GM12878 (cell line): ENCODE measurements at regions not wholly inside any gene's neighbourhood (a gene's known extent, or its start where the extent isn't known, plus 50 kb on each side); places are given as distances from the start of the nearest gene placed in this dataset.

Experiments used
- ATAC-seq: fragments of 200-7000 bp; cut with Tn5 transposase; 3 replicates; pipeline ENCODE4 v1.9.1; 2020; ENCODE audit warnings: mild to moderate bottlenecking, moderate library complexity
- BruUV-seq: library from RNA; stranded (reverse); fragments of 400-500 nt; replicated peaks from 2 replicates; lab custom pipeline; 2021; lab: Mats Ljungman, UMichigan
- CTCF ChIA-PET: fragments of 300-600 bp; sonication (Branson Sonifier 250); formaldehyde crosslinking; extraction: SDS; loops from one replicate; lab custom pipeline; 2021; ENCODE audit warnings: inconsistent platforms; lab: Yijun Ruan, JAX
- POLR2A ChIA-PET: fragments of 350-600 bp; formaldehyde crosslinking; extraction: SDS; loops from one replicate; lab custom pipeline; 2021; ENCODE audit warnings: inconsistent platforms; lab: Charles Lee
- RAD21 ChIA-PET: fragments of 300-600 bp; sonication (Branson Sonifier 250); formaldehyde crosslinking; loops from one replicate; lab custom pipeline; 2023; ENCODE audit warnings: antibody characterized with exemption; ENCODE audit not compliant: unreplicated experiment; lab: Charles Lee
- SMC1A ChIA-PET: fragments of 300-600 bp; sonication (Branson Sonifier 250); formaldehyde crosslinking; loops from one replicate; lab custom pipeline; 2023; ENCODE audit not compliant: unreplicated experiment, uncharacterized antibody; lab: Charles Lee
- DNase-seq: peaks from one replicate; pipeline ENCODE4 v3.0.0-alpha.2; 2011; ENCODE audit warnings: low read depth, low spot score
- FAIRE-seq: peaks from 3 replicates; lab custom pipeline; 2011; peaks lifted over from hg19 to GRCh38; lab: Jason Lieb, UNC
- H2AFZ ChIP-seq: 2 replicates; pipeline ENCODE4 v1.6.0; 2011; ENCODE audit warnings: low read depth, low read length, control low read depth; ENCODE audit not compliant: control insufficient read depth
- H3K27ac ChIP-seq: 2 replicates; pipeline ENCODE4 v1.5.1; 2011; ENCODE audit warnings: control low read depth; ENCODE audit not compliant: control insufficient read depth, insufficient read depth
- H3K27me3 ChIP-seq, 2 experiments: replicated peaks in 1 of 2; 2 replicates each; pipeline versions ENCODE4 v1.6.0 to v1.6.1; 2011; ENCODE audit warnings: low read length in 1 of 2; ENCODE audit not compliant: control insufficient read depth in 2 of 2, insufficient read depth in 2 of 2
- H3K36me3 ChIP-seq, 2 experiments: 2 replicates each; pipeline ENCODE4 v1.5.1; 2011; ENCODE audit warnings: low read length in 1 of 2; ENCODE audit not compliant: control insufficient read depth in 2 of 2, insufficient read depth in 2 of 2
- H3K4me1 ChIP-seq: 2 replicates; pipeline ENCODE4 v1.6.1; 2011; ENCODE audit warnings: mild to moderate bottlenecking, low read length, moderate library complexity, mixed read lengths; ENCODE audit not compliant: control insufficient read depth, insufficient read depth
- H3K4me2 ChIP-seq: 2 replicates; pipeline ENCODE4 v1.6.0; 2011; ENCODE audit warnings: control low read depth; ENCODE audit not compliant: control insufficient read depth, insufficient read depth
- H3K4me3 ChIP-seq: fragments of 200-600 bp; sonication (generic); 2 replicates; pipeline ENCODE4 v1.5.1; 2016
- H3K79me2 ChIP-seq: 2 replicates; pipeline ENCODE4 v1.6.0; 2011; ENCODE audit warnings: low read length; ENCODE audit not compliant: control insufficient read depth, insufficient read depth
- H3K9ac ChIP-seq: 2 replicates; pipeline ENCODE4 v1.8.0; 2011; ENCODE audit warnings: low read length, control low read depth, mixed read lengths; ENCODE audit not compliant: control insufficient read depth, insufficient read depth
- H3K9me3 ChIP-seq: replicated peaks from 3 replicates; pipeline ENCODE4 v1.5.1; 2011; ENCODE audit warnings: mild to moderate bottlenecking, low read length; ENCODE audit not compliant: control insufficient read depth, insufficient read depth
- H4K20me1 ChIP-seq: 2 replicates; pipeline ENCODE4 v1.6.0; 2011; ENCODE audit not compliant: control insufficient read depth, insufficient read depth
- ATF2 ChIP-seq: IDR thresholded peaks from 2 replicates; pipeline ENCODE4 v1.6.1; 2012; ENCODE audit warnings: low read length, inconsistent platforms
- DPF2 ChIP-seq: fragments of 450-650 bp; IDR thresholded peaks from 2 replicates; pipeline ENCODE4 v1.6.1; 2017; ENCODE audit warnings: mild to moderate bottlenecking
- EGR1 ChIP-seq, 2 experiments: IDR thresholded peaks; 1 replicate in 1 of 2; 2 replicates in 1 of 2; pipeline ENCODE4 v1.6.1; 2011 to 2012; ENCODE audit warnings: low read depth in 2 of 2, low read length in 2 of 2, borderline replicate concordance in 1 of 2, mild to moderate bottlenecking in 1 of 2, moderate library complexity in 1 of 2
- ESRRA ChIP-seq: IDR thresholded peaks from 2 replicates; pipeline ENCODE4 v1.6.1; 2012; ENCODE audit warnings: mild to moderate bottlenecking, low read length, improper control_type of control experiment
- FOXM1 ChIP-seq: IDR thresholded peaks from 2 replicates; pipeline ENCODE4 v1.6.1; 2012; ENCODE audit warnings: low read depth, mild to moderate bottlenecking, inconsistent platforms, low read length, moderate library complexity
- IKZF1 ChIP-seq: fragments of 450-650 bp; conservative IDR thresholded peaks from 2 replicates; pipeline ENCODE4 v1.6.1; 2017; ENCODE audit warnings: antibody characterized with exemption, mild to moderate bottlenecking
- IRF5 ChIP-seq: fragments of 450-650 bp; IDR thresholded peaks from 2 replicates; pipeline ENCODE4 v1.6.1; 2017; ENCODE audit warnings: borderline replicate concordance
- RB1 ChIP-seq: fragments of 450-650 bp; formaldehyde crosslinking; IDR thresholded peaks from 2 replicates; pipeline ENCODE4 v1.6.1; 2017; ENCODE audit warnings: mild to moderate bottlenecking, borderline replicate concordance
- RELA ChIP-seq: fragments of 450-650 bp; IDR thresholded peaks from 2 replicates; pipeline ENCODE4 v1.8.0; 2014; ENCODE audit warnings: borderline replicate concordance; ENCODE audit not compliant: partially characterized antibody
- YBX1 ChIP-seq: fragments of 450-650 bp; IDR thresholded peaks from 2 replicates; pipeline ENCODE4 v1.6.1; 2016; ENCODE audit warnings: antibody characterized with exemption
- WGBS: methylation state at CpG from one replicate; pipeline ENCODE4 v1.1.6; 2016; ENCODE audit warnings: low lambda C conversion rate; ENCODE audit not compliant: insufficient replicate concordance, insufficient coverage; ENCODE audit errors: missing lambda C conversion rate; 5-methylcytosine and 5-hydroxymethylcytosine counted together
- in situ Hi-C: fragments of 300-500 bp; cut with MboI; formaldehyde crosslinking; loops from 9 replicates; pipeline ENCODE4 v1.14.3; 2018; ENCODE audit warnings: mixed read lengths
- intact Hi-C: fragments of 100-400 bp; cut with micrococcal nuclease; formaldehyde crosslinking; loops from one replicate; pipeline ENCODE4 v1.14.2; 2022; ENCODE audit not compliant: unreplicated experiment
- TF ChIP-seq, protein P1 (sequence below): fragments of 450-650 bp; IDR thresholded peaks from 2 replicates; pipeline ENCODE4 v1.6.1; 2016; ENCODE audit warnings: mild to moderate bottlenecking

- DNase-seq (no peak), ATAC-seq (no peak), FAIRE-seq (no peak)
- WGBS = 24% methylated on average over 5 of the region's 5 CpGs
- Histone ChIP-seq H3K36me3 (no peaks in the 10 kb centered on the region), H3K9me3 (no peaks in the 10 kb centered on the region), H3K9ac (no peak overlapping the region), H4K20me1 (no peaks in the 10 kb centered on the region; the same call in 1 of the 2 replicates), H3K79me2 (no peaks in the 10 kb centered on the region), H3K27me3 (no peaks in the 10 kb centered on the region; a peak in 2 of 4 replicates), H2AFZ (no peak overlapping the region), H3K4me1 (no peaks in the 10 kb centered on the region), H3K4me3 (no peak overlapping the region), H3K27ac (no peak overlapping the region), H3K4me2 (no peak overlapping the region)
- ChIA-PET POLR2A (interaction anchor here (0.6 to 0.8 kb wide), 3 partner anchors 41 to 271 kb away, joined by 3 to 5 read pairs (median 5); no protein-coding TSS in a partner anchor), CTCF (no interaction called here), RAD21 (no interaction called here), SMC1A (no interaction called here)
- in situ Hi-C loops = no loop called here
- no peak for TF ChIP-seq RB1
- no peak for TF ChIP-seq RELA
- TF ChIP-seq FOXM1 = no peak
- TF ChIP-seq DPF2 = no peak
- TF ChIP-seq ATF2 = no peak
- no peak for TF ChIP-seq IKZF1
- TF ChIP-seq EGR1 (IDR thresholded peaks at IDR 0.05; ENCODE audit: borderline replicate concordance in 1 of 2, low read depth in 2 of 2, low read length in 2 of 2) = no peak
- no peak for TF ChIP-seq IRF5
- no peak for TF ChIP-seq ESRRA
- TF ChIP-seq, protein P1, sequence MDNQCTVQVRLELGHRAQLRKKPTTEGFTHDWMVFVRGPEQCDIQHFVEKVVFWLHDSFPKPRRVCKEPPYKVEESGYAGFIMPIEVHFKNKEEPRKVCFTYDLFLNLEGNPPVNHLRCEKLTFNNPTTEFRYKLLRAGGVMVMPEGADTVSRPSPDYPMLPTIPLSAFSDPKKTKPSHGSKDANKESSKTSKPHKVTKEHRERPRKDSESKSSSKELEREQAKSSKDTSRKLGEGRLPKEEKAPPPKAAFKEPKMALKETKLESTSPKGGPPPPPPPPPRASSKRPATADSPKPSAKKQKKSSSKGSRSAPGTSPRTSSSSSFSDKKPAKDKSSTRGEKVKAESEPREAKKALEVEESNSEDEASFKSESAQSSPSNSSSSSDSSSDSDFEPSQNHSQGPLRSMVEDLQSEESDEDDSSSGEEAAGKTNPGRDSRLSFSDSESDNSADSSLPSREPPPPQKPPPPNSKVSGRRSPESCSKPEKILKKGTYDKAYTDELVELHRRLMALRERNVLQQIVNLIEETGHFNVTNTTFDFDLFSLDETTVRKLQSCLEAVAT = no peak
- no peak for TF ChIP-seq YBX1
- intact Hi-C loops = no loop called here
- no TSS peak for BruUV-seq
Observed at GRCh38 chr5:61638476-61638875, 306.4 kb downstream of the ZSWIM6 start.
